Kidney tubule cell (primary cell): ENCODE measurements at regions not wholly inside any gene's neighbourhood (a gene's known extent, or its start where the extent isn't known, plus 50 kb on each side); places are given as distances from the start of the nearest gene placed in this dataset.

Experiments used
- DNase-seq: peaks from one replicate; pipeline ENCODE4 v3.0.0-alpha.2; 2018; ENCODE audit warnings: low spot score

- DNase-seq, result no peak
Measured at GRCh38 chr2:81213598-81213997, 909.0 kb upstream of the LRRTM1 start.

GRCh38 chr2:81206216-81206615, 901.7 kb upstream of the LRRTM1 start:
- DNase-seq, result peak; percentile 51

DNA sequence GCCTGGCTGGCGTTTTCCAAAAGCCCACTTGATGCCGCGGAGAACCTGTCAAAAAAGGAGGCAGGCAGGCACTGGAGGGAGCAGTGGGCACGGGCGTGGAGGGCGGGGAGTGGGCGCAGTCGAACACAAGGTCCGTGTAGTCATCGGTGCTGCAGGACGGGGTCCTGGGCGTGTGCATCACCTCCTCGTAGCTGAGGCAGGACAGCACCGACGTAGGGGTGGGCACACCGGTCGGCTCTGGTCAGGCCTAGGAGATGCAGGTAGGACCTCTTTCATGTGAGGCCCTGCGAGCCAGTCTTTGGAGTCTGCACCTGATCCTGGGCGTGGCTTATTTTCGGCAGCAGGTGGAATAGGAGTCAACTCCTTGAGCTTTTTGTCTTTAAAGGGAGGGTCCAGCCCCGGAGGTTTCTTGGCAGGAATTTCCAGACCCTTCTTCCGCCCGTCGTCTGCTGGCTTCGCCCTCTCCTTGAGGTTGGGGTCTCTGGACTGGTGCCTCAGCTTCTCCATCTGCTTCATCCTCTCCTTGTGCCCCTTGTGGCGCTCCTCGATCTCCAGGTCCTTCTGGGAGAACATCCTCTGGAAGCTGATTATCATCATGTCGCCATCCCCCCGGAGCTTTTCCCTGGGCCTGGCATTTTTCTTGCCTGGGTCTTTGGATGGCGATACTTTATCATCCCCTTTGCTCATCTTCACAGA, 892.5 kb upstream of the LRRTM1 start:
- DNase-seq, result no peak

- no peak for DNase-seq
Measured at GRCh38 chr2:81196383-81196851, 891.9 kb upstream of the LRRTM1 start.

GRCh38 chr2:81195774-81196382, 891.3 kb upstream of the LRRTM1 start:
- no peak for DNase-seq

DNA sequence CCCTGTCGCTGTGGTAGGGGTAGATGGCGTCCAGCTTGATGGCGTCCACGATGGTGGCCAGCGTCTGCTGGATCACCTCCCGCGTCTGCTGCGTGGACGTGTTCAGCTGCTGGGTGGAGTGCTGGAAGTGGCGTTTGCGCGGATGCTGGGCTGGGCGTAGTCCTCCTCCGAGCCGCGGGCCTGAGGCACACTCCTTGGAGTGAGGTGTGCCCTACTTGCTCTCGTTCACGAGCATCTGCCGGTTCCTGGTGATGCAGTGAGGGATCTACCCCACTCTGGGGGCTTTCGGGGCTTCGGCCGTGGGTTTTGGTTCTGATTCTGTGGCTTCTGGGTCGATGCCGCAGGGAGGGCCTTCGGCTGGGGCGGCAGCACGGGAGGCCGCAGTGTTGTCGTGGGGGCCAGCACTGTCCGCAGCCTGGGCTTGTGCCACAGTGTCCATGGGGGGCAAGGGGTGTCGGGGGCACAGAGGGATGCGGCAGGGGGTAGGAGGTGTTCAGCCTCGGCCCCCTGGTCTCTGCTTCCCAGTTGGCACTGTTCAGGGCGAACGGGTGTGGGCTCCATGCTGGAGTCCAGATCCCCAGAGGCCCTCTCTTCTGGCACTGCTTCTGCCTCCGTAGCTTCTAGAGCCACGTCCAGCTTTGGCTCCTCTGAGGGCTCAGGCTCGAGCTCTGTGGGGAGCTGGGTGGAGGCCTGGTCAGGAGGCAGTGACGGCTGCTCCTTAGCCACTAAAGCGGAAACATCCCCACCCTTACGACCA, 890.6 kb upstream of the LRRTM1 start:
- DNase-seq, result no peak

GRCh38 chr2:81194581-81194980, 890.0 kb upstream of the LRRTM1 start:
- no peak for DNase-seq

- no peak for DNase-seq
Measured at GRCh38 chr2:81194176-81194575, 889.6 kb upstream of the LRRTM1 start.

DNA sequence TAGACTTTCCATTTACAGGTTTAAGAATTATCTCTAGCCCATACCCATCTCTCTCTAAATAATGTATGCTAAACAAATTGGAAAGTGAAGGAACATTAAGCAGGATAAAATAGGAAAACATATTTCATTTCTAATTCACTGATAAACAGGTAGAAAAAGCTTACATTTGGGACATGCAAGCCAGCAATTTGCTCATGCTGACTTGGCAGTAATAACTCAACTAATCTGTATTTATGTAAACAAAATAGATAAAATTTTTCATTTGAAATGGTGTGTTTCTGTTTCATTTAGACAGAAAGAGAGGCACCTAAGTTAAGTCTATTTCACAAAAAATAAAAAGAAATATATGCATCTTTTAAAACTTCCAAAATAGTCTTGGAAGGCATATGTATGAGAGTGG, 877.3 kb upstream of the LRRTM1 start:
- DNase-seq, result no peak

DNA sequence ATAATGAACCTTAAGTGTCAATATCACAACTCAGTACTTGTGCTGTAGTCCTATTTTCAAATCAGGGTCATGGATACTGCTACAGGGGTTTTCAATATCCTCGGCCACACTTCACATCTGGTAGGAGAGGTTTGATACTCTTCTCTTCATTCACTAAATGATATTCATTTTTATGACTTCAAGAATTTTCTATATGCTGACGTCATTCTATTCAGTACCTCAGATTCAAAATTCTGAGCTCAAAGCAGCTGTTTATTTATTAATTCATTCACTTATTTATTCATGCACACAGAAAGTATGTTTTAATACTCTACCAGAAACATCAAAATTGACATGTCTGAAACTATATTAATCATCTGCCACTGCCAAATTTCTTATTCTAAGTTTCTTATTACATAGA, 866.9 kb upstream of the LRRTM1 start:
- no peak for DNase-seq

GRCh38 chr2:81163583-81163982, 859.0 kb upstream of the LRRTM1 start:
- no peak for DNase-seq

- DNase-seq, result no peak
Measured at GRCh38 chr2:81158505-81158904, 854.0 kb upstream of the LRRTM1 start.

DNA sequence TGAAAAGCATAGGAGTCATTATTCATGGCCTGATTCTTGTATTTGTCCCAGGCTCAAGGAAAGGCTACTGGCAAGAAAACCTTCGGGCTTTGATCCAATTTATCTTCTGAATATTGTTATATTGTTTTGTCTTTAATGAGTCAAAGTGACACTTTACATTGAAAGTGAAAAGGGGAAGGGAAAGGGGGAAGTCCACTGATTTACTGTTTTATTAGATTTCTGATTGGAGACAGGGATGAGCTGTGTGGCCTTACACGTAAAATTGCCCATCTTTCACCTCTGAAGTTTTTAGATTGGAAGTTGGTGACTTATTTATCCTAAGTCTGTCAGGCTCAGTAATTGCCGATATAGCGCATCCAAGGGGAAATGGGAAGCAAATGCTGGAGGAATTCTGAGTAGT, 843.8 kb upstream of the LRRTM1 start:
- no peak for DNase-seq

- DNase-seq, result no peak
Measured at GRCh38 chr2:81136296-81136695, 831.7 kb upstream of the LRRTM1 start.

DNA sequence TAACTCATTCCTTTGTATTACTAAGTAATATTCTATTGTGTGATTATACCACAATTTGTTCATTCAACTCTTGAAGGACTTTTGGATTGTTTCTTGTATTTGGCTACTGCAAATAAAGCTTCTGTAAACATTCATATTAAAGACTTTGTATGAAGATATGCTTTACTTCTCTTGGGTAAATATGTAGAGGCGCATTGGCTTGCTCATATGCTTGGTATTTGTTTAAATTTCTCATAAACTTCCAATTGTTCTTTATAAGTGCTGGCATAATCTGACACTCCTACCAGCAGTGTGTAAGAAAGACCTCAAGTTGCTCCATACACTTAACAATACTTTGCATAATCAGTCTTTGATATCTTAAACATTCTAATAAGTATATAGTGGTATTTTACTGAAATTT, 792.8 kb upstream of the LRRTM1 start:
- DNase-seq, result no peak

DNA sequence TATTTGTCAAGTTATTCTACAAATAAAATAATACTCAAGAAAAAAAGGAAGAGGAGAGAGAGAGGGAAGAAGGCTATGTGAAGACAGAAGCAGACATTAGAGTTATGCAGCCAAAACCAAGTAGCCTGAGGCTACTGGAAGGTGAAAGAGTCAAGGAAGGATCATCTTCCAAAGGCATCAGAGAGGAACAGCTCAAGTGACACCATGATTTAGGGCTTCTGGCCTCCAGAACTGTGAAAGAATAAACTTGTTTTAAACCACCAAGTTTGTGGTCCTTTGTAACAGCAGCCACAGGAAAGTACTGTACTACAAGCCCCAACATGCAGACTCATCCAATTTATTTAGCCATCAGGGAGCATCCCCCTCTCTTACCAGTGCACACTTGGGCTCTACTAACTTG, 788.5 kb upstream of the LRRTM1 start:
- no peak for DNase-seq

- DNase-seq, result no peak
Measured at GRCh38 chr2:81087646-81088045, 783.1 kb upstream of the LRRTM1 start.

DNA sequence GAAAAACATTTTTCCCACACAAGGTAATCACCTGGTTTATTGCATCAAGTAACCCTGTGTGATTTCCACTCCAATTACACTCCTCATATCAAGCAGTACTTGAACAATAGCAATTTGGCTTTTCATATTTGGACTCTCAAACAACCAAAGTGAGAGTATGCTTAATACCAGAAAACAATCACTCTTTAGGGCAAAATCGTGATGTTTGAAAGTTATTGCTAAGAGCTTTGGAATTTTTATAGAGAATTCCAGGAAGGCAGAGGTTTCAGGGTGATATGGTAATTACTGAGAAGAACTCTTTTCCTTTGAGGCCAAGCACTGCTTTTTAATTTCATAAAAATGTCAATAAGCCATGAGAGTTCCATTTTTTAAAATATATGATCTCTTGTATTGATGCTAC, 779.5 kb upstream of the LRRTM1 start:
- no peak for DNase-seq

GRCh38 chr2:81078631-81079030, 774.1 kb upstream of the LRRTM1 start:
- DNase-seq, result no peak

DNA sequence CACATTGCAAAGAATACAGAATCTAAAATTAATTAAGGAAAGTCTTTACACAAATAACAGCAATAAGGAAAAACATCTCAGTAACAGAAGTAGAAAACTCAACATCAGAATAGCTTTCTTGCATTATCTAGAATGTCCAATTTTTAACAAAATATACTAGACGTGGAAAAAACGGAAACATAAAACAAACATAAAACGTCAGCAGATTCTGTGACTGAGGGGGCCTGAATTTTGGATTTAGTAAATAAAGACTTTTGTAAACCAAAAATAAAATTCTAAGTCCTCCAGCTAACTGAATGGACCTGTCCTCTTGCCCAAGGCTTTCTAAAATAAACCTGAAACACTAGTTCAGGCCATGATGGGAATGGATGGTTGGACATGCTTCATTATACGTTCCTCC, 773.5 kb upstream of the LRRTM1 start:
- no peak for DNase-seq

GRCh38 chr2:81077396-81077795, 772.8 kb upstream of the LRRTM1 start:
- no peak for DNase-seq

DNA sequence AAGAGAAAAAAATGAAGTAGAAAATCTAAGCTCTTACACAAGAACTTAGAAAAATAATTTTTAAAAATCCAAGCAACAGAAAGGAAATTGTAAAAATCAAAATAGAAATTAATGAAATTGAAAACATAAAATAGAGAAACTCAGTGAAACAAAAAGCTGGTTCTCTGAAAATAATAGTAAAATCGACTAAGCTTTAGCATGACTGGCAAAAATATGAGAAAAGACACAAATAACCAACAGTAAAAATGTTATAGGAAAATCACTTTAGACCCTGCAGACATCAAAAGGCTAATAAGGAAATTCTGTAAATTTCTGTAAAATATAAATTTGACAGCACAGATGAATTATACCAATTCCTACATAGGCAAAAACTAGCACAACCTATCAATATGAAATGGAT, 768.9 kb upstream of the LRRTM1 start:
- no peak for DNase-seq

GRCh38 chr2:81068144-81068543, 763.6 kb upstream of the LRRTM1 start:
- DNase-seq, result no peak
